Fibroblast of peridontal ligament (primary cell): ENCODE measurements at regions not wholly inside any gene's neighbourhood (a gene's known extent, or its start where the extent isn't known, plus 50 kb on each side); places are given as distances from the start of the nearest gene placed in this dataset.

Experiments
- DNase-seq: peaks from one replicate; pipeline ENCODE4 v3.0.0-alpha.2; 2010; ENCODE audit errors: extremely low read depth

DNA sequence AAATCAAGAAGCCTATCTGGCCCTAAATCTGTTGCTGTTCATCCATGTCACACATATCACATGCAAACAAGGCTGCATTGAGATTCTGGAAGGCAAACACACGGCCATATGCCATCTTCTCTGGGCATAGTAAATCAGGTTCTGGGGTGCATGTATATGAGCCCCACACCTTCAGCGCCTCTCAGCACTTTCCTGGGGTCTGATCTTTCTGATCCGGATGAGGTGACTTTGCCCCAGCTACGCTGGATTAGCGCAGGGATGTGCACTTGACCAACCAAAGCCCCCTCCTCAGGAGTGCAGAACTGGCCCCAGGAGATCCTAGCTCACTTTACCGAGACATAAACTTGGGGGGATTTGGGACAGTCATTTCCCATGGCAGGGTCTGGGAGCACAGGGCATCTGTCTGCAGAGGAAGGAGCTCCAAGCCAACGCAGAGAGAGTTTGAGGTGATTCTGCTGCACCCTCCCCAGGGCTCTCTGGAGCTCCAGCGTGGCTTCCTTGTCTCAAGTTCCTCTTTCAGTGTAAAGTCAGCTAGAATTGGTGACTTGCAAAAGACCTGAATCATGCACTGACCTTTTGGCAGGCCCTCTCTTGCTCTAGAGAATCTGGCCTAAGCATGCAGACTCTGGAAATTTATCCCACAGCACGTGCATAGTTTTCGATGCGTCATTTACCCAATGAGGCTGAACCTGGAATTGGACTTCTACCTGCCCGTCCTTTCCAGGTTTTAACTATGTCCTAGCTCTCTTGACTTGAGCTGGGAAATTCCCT, 63.5 kb upstream of the KLF13 start:
- DNase-seq, result peak; percentile 53

DNA sequence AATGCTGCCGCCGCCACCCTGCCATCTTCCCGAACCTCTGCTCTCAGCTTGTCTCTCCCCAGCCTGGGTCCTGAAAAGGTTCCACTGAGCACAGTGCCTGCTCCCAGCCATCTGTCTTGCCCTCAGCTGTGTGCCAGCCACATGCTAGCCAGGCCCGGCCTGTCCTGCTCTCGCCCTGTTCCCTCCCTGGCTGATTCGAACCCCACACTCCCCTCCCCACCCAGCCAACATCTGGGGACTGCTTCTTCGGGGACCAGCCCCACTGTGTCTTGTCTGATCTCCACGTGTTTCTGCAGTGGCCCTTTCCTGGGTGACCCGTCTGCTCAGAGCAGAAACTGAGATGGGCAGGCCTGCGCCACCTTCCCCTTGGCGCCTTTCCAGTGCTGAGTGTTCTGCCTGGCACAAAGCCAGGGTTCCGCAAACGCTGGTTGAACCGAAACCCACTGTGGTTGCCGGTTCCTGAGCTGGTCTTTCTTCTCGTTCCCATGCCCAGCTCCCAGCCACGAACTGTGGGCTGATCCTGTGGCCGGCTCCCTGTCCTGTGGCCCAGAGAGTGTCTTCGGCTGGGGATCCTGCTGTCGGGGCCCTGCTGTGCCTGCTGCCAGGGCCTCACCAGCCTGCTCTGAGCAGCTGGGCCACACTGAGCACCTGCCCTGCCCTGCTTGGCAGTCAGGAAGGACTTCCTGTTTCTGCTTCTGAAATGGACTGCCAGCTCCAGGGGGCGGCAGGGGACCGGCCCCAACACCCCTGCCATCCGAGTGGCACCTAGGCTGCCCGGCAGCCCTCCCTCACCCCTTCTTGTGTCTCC, 62.7 kb upstream of the KLF13 start:
- DNase-seq, result no peak

DNA sequence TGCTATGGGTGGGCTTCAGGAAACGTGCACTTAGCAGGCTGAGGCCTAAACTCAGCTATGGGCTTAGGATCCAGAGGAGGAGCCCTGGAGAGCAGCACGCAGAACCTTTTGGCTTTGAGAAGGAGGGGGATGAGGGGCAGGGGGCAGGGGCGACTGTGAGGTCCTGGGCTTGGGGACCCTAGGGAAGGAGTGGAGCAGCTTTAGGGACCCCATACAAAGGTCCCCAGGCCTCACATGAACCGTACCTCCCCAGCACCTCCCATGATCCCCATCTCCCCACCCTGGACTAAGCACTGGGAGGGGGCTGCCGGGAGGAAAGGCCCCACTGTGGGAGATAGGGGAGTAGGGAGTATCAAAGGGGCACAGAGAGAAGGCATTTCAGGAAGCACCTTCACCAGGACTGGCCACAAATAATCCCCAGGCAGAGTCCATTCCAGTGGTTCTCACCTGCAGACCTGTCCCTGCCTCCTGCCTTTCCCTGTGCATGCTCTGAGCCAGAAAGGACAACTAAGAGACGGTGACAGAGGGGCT, 62.0 kb upstream of the KLF13 start:
- DNase-seq, result no peak

DNA sequence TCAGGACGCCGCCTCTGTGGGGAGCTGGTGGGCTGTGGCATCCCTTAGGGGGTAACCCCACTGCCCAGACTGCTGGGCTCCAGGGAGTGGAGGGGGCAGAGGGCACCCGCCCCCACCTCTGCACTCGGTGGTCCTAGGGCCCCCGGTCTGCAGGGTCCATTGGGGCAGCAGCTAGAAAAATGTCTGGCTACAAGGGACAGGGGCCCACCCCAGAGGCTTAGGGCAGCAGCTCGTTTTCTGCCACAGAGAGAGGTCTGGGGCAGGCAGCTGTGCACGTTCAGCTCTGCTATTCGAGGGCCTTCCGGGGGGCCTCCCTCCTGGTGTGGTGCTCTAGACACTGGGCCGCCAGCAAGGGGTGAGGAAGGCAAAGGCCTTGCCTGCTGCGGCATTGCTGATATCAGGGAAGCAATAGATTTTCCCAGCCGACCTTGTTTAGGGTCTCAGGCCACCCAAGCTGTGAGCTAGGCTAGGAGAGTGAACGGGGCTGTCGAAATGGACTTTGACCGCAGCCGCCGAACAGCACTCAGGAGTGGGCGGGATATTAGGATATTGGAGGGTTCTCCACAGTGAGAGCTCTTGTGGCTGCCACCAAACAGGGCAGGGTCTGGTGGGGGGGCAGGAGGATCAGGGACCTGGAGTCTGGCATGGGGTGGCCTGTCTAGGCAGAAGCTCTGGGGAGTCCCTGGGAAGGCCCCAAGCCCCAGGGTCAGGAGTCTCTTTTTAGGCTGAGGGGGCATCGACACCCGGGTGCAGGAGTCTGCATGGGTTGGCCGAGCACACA, 61.4 kb upstream of the KLF13 start:
- DNase-seq, result no peak

DNA sequence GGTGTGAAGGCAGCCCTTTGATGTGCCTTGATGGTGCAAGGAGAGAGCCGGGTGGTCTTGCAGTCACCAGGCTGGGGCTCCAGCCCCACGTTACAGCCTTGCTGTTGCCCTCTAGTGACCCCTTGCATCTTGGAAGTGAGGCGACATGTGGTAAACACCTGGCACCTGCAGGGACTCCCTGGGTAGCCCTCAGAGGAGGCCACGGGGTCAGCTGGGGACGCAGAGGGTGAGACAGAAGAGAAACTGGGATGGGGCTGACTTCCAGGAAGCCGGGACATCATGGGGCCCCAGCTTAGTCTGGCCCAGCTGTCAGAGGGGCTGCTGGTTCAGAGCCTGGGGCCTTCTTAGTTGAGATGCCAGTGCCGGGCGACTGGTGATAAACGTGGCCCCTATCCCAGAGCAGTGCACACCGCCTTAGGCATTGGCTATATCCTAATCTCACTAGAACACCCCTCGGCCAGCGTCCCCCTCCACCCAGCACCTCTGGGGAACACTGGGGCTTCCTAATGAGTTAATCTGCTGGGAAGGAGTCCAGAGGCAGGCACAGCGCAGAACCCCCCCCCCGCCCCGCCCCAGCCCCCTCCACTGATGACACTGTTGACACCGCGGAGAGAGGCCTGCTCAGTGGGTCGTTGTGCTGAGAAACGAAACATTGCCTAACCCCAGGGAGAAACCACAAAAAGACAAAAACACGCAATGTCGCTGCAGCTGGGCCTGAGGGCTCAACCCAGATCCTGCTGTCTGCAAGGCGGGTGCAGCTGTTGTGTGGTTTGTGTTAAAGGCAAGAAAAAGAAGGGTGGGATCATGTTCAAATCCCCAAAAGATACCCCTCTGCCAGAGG, 60.5 kb upstream of the KLF13 start:
- DNase-seq, result peak; percentile 37

DNA sequence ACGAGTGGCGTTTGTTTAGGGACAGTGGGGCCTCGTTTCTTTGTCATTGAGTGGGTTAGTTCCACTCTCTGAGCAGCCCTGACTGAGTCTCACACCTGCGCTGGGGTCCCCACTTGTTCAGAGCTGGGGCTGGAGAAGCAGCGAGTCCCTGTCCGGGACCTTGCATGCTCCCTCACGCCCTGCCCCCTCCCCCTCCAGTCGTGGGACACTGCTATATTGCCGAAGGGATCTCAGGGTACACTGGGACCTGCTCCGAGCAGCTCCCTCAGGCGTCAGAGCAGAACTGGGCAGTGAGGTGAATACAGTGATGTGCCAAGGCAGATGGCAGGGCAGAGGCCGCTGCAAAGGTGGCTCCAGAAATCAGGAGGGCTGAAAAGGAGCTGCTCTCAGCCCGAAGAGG, 59.9 kb upstream of the KLF13 start:
- DNase-seq, result no peak

DNA sequence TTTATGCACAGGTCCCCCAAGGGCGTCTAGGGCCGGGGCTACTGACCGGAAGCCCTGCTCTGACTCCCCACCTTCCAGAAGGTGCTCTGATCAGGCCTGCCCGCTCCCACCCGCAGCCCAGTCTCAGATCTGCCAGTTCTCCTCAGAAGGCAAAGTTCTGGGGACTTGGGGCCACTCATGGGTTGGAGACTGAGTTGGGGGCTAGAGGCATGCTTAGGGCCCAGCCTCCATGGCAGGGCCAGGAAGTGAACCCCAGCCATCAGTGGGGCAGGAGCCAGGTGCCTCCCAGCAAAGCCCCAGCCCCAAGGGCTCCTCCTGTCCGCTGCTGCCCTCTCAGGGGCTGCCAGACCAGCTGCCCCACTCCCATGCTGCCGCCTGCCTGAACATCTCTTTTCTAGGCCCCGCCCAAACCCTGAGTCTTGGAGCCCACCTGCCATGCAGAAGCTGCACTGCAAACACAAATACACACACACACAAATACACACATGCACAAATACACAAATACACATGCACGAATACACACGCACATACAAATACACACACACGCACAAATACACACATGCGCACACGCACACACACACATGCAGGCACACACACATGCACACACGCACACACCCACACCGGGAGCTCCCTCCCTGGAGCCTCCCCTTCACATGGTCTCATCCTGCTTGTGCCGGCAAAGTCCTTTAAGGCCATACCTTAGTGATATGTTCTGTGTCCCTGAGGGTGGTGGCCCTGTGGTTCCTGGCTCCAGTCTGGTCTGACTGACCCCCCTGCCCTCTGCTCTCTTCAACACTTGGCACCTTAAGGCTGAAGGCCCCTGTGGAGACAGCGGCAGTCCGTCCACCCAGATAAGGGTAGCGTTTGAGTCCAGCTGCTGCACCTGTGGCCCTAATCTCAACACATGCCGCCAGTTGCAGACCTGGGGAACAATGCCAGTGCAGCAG, 59.2 kb upstream of the KLF13 start:
- DNase-seq, result no peak

DNA sequence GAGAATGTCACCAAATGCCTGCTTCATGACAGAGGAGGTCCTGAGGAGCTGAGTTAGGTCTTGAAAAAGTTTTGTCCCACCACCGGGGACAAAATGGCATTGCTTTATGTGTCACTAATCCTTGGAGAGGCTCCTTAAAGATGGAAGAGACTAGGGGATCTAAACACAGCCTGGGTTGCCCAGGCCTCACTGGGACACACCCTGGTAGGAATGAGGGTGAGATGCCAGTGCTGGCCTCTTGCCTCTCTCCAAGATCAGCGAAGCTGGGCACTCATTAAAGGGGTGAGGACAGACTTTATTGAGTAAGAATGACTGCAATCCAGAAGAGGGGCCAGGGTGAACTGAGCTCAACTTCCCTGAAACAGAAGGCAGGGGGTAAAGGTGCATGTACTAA, 58.5 kb upstream of the KLF13 start:
- no peak for DNase-seq

DNA sequence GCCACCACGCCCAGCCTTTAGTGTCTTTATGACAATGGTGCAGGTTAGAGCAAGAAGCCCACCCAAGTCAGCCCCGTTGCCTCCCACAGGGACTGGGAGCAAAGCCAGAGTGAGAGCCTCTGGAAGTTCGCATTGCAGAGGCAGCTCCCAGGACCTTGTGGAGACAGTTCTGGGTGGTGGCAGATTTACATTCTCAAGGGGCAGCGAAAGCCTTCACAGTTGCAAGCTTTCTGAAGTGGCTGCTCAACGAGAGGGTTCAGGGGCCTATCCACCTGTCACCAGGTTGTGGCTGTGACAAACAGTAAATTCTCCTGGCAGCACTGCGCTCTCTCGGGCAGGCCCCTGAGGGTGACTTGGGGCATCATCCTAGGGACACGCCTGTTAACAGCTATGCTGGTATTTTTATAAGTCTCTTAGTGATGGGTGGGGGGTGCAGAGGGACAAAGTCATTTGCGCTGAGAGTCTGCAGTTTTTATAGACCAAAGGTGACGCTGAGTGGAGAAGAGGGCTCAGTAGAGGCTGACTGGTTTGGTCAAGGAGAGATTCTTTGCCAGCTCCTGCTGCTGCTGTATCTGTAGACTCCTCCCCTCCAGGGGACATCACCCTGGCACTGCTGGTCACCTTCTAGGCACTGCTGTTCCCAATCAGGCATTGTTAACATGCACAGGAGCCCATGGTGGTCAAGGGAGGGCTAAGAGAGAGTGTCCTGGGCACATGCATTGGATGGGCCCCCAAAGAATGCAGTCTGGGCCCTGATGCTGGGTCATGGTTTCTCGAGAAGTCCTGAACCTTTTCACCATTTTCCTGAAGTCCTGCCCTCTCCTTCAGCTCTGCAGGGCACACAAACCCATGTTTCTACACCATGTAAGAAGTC, 57.5 kb upstream of the KLF13 start:
- no peak for DNase-seq

DNA sequence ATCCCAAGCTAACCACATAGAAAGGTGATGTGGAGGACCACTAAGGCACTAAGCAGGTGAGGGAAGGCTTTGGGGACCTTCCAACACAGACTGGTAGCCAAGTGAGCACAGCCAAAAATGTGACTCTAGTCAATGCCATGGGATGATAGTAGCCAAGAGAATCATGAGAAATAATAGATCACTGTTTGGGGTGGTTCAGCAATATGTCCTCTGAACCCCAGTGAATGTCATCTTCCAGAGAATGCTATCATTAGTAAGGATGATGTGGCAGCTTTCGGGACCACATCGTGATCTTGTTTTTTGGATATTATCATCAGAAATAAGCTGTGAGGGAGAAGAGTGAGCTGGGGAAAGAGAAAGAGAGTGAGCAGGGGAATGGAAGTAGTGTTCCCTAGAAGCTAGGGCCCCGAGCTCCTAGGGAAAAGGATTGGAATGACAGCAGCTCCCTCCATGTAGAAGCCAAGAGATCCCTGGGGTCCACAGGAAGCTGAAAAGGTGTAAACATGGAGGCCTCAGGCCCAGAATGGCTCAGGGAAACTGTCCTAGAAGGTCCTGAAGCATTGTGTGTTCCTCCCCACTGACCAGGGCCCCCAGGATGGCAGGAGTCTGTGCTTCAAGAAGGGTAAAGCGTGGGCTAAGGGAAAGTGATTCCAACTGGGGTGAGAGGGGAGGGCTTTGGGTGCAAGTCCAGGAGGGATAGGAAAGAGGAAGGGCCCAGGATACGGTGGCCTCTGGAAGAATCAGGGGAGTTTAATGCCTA, 56.6 kb upstream of the KLF13 start:
- DNase-seq, result no peak

DNA sequence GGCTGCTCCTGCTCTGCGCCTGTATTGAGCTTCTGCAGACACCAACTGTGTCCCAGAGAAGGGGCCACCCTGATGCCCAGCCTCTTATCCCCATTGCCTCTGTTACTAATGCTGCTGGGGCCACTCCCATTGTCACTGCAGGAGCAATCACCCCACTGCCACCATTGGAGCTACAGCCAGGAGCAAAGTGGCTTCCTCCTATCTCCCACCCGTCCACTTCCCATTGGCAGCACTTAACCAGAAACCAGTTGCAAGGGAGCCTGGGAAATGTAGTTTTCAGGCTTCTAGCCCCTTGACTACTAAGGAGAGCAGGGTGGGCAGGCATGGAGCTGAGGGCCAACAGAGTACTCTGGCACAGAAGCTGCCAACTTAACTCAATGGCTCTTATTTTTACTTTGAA, 55.9 kb upstream of the KLF13 start:
- no peak for DNase-seq

DNA sequence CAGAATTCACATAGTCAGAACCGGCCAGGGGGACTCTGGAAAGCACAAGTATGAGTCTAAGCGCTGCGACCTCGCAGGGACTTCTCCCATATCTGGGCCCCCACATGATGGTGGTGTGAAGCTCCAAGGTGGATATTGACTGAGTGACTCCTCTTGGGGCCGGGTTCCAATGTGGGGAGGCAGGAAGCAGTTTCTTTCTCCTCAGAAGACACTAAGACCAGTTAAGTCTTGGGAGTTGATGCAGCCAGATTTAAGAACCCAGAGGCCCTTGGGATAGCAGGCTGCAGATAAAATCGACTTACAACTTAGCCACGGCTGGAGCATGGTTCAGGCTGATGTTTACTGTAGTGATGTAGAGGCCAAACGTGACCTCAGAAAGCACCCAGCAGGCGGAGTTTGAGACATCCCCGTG, 55.4 kb upstream of the KLF13 start:
- DNase-seq, result no peak

DNA sequence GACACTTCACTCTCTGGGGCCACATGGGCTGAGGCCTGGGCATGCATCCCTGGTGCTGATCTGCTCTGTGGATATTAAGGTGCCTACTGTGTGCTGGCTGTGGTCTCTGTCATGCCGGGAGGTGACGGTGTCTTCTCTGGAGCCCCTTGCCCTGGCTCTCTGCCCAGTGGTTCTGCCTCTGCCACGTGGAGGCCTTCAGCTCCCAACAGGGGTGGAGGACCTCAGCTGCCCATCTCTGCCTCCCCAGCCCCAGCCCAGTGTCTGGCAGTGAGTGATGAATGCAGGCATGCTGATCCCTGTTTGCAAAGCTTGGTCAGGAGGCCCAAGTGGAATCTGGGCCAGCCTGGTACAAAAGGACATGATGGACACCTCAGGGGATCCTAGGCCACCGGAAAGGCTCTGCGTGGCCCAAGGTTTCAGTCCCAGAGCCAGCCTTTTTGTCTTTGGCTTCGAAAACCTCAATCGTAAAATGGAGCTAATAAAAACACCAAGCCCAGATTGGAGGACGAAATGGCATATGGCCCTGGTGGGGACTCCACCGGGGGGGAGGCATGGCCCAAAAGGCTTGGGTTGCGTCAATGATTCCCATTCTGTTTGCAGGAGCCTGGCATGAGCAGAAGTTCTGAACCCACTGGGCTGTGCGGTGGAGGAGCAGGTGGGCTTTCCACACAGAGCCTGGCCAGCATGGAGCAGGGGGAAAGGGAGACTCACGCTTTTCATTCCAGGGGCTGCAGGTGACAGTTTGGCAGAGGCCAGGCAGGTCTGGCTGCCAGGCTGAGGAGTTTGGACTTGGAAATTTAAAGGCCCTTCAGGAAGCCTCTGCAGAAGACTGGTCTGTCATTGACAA, 54.7 kb upstream of the KLF13 start:
- DNase-seq, result no peak

DNA sequence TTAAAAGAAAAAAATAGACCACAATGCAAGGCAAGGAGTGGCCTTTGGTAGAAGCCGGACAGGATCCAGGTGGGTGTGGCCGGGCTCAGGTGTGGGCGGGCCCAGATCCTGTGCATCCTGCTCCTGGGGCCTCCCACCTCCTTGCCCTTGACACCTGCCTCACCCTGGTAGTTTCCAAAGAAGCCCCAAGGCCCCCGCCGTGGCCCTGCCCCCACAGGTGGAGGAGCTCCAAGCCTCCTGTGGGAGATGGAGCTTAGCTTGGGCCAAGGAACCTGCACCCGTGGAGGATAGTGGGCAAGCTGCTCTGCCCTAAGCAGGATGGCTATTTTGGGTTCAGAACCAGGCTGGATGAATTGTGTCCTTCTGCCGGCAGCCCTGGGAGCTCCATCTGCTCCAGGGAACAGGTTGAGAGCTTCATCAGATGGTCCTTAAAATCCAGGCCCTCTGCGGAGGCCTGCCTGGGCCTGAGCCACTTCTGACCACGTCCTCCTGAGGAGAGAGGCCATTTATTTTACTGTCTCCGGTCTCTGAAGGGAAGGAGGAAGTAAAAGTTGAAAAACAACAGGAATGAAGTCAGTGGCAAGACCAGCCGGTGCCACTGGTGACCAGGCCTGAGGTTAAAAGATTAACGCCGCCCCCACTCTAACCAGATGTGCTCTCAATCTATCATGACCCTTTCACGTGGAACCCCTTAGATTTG, 53.9 kb upstream of the KLF13 start:
- no peak for DNase-seq

DNA sequence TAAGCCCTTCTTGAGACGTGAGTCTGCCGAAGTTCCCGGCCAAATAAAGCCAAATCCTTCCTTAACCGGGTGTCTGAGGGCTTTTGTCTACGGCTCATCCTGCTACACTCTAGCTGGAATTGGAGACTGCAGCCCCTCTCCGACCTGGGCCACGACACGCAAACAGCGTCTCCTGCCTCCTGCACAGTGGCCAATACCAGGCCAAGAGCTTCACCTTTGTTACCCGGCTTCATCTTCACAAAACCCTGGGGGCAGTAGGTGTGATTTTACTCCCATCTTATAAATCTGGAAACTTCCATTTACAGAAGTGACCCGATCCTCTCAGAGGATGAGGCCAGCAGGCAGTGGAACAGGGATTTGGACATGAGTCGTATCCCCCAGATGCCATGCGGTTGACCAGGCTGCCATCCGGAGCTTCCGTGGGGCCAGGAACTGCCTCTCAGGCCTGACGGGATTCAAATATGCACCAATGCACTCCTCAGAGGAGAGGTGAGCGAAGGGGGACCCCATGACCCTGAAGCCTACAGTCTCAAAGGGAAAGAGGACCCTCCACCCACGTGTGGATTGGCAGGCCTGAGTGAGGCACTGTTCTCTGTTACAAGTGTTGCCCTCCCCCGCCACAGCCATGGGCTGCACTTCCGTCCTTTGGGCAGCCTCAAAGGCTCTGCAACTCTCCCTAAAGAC, 53.2 kb upstream of the KLF13 start:
- no peak for DNase-seq
